Right atrium auricular region (tissue), 2 donors: ENCODE measurements at regions not wholly inside any gene's neighbourhood (a gene's known extent, or its start where the extent isn't known, plus 50 kb on each side); places are given as distances from the start of the nearest gene placed in this dataset.

Source experiments
- DNase-seq: peaks from one replicate; pipeline ENCODE4 v3.0.0-alpha.2; 2019; ENCODE audit warnings: low spot score
- H3K27ac ChIP-seq, 2 donors: fragments of 200-600 bp; sonication (generic); 1 replicate in 1 of 2; 2 replicates in 1 of 2; pipeline ENCODE4 v1.5.1; 2016 to 2019
- H3K27me3 ChIP-seq, 2 donors: fragments of 200-600 bp; sonication (generic); one replicate each; pipeline versions ENCODE4 v1.5.1 to v1.6.0; 2017 to 2019
- H3K36me3 ChIP-seq: fragments of 200-600 bp; sonication (generic); one replicate; pipeline ENCODE4 v1.5.1; 2016
- H3K4me1 ChIP-seq, 2 donors: fragments of 200-600 bp; sonication (generic); one replicate each; pipeline versions ENCODE4 v1.5.1 to v1.6.0; 2017 to 2019
- H3K4me3 ChIP-seq, 2 donors: fragments of 200-600 bp; sonication (generic); 1 replicate in 1 of 2; 2 replicates in 1 of 2; pipeline ENCODE4 v1.5.1; 2017 to 2019; ENCODE audit warnings: mild to moderate bottlenecking in 1 of 2, moderate library complexity in 1 of 2
- H3K9me3 ChIP-seq, 2 donors: fragments of 200-600 bp; sonication (generic); one replicate each; pipeline ENCODE4 v1.5.1; 2019
- CTCF ChIP-seq, 2 donors: fragments of 200-600 bp; sonication (generic); IDR thresholded peaks; one replicate each; pipeline ENCODE4 v1.5.1; 2019; ENCODE audit warnings: antibody characterized with exemption in 2 of 2

- Histone ChIP-seq H3K27ac (no peak overlapping the region), H3K4me3 (no peak overlapping the region), H3K27me3 (no peaks in the 10 kb centered on the region), H3K4me1 (no peaks in the 10 kb centered on the region), H3K36me3 (no peaks in the 10 kb centered on the region), H3K9me3 (no peaks in the 10 kb centered on the region)
- TF ChIP-seq CTCF (IDR thresholded peaks at IDR 0.05): no peak
- no peak for DNase-seq
Observed at GRCh38 chr6:92945799-92946198, 473.6 kb downstream of the EPHA7 start.

- H3K4me1 ChIP-seq: no peaks in the 10 kb centered on the region
- H3K27ac ChIP-seq: no peak overlapping the region
- no peak overlapping the region for H3K4me3 ChIP-seq
- no peaks in the 10 kb centered on the region for H3K36me3 ChIP-seq
- no peaks in the 10 kb centered on the region for H3K9me3 ChIP-seq
- no peak for DNase-seq
- no peaks in the 10 kb centered on the region for H3K27me3 ChIP-seq
- no peak for TF ChIP-seq CTCF (IDR thresholded peaks at IDR 0.05)
Observed at GRCh38 chr6:92944132-92944531, 475.2 kb downstream of the EPHA7 start.

GRCh38 chr6:92942549-92942948, 476.8 kb downstream of the EPHA7 start:
- H3K36me3 ChIP-seq: no peaks in the 10 kb centered on the region
- DNase-seq: no peak
- no peaks in the 10 kb centered on the region for H3K9me3 ChIP-seq
- TF ChIP-seq CTCF (IDR thresholded peaks at IDR 0.05): no peak
- no peak overlapping the region for H3K4me3 ChIP-seq
- H3K4me1 ChIP-seq: no peaks in the 10 kb centered on the region
- no peaks in the 10 kb centered on the region for H3K27me3 ChIP-seq
- H3K27ac ChIP-seq: no peak overlapping the region

- Histone ChIP-seq H3K4me1 (no peaks in the 10 kb centered on the region), H3K27ac (no peak overlapping the region), H3K27me3 (no peaks in the 10 kb centered on the region), H3K4me3 (no peak overlapping the region), H3K36me3 (no peaks in the 10 kb centered on the region), H3K9me3 (no peaks in the 10 kb centered on the region)
- TF ChIP-seq CTCF (IDR thresholded peaks at IDR 0.05): no peak
- DNase-seq: no peak
Observed at GRCh38 chr6:92934625-92935024, 484.7 kb downstream of the EPHA7 start.

GRCh38 chr6:92930171-92930570, 489.2 kb downstream of the EPHA7 start:
- no peaks in the 10 kb centered on the region for H3K27me3 ChIP-seq
- no peak for TF ChIP-seq CTCF (IDR thresholded peaks at IDR 0.05)

GRCh38 chr6:92922216-92922806, 497.0 kb downstream of the EPHA7 start:
- Histone ChIP-seq H3K4me3 (no peak overlapping the region), H3K9me3 (no peaks in the 10 kb centered on the region), H3K4me1 (no peaks in the 10 kb centered on the region), H3K36me3 (no peaks in the 10 kb centered on the region), H3K27ac (no peak overlapping the region), H3K27me3 (no peaks in the 10 kb centered on the region)
- no peak for DNase-seq
- TF ChIP-seq CTCF (IDR thresholded peaks at IDR 0.05): no peak

More at GRCh38 chr6:92930171-92930570, 489.2 kb downstream of the EPHA7 start:
- Histone ChIP-seq H3K9me3 (no peaks in the 10 kb centered on the region), H3K4me3 (no peak overlapping the region), H3K27ac (no peak overlapping the region), H3K4me1 (no peaks in the 10 kb centered on the region), H3K36me3 (no peaks in the 10 kb centered on the region)
- no peak for DNase-seq
